ENCODE measurements at regions not wholly inside any gene's neighbourhood (a gene's known extent, or its start where the extent isn't known, plus 50 kb on each side); places are given as distances from the start of the nearest gene placed in this dataset.

DNA sequence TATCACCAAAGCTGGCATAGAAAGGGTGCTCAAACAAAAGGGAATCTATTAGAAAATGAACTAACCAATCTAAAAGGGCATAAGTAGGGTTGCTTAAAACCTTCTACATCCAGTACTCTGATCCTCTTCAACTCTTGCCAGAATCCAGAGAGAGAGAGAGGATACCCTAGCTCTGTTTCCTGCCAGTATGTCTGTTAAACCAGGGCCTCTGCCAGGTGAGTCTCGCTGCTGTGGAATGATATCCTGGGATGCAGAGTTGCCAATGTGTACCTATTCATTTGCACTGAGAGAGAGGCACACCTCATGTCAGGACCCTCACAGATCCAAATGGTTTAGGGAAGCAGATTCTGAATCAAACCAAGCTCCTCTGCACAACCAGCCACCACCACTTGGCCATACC, 79.8 kb upstream of the DYNLRB2 start:
- Histone ChIP-seq H3K4me3 (ENCODE audit: low read depth, low read length) (no peak overlapping the region), H3K27me3 (ENCODE audit: control insufficient read depth, insufficient read depth, low read length) (no peaks in the 10 kb centered on the region), H3K27ac (ENCODE audit: low read depth, low read length) (no peak overlapping the region), H3K9me3 (ENCODE audit: control insufficient read depth, insufficient read depth, low read length) (no peaks in the 10 kb centered on the region)
- no peak for TF ChIP-seq CTCF (IDR thresholded peaks at IDR 0.05; ENCODE audit: low read depth, low read length)
- no peak for DNase-seq (ENCODE audit: low read depth, low spot score)
- POLR2A ChIA-PET: no interaction called here
- CTCF ChIA-PET: no interaction called here

- CTCF ChIA-PET: no interaction called here
- POLR2A ChIA-PET: no interaction called here
- TF ChIP-seq CTCF (IDR thresholded peaks at IDR 0.05; ENCODE audit: low read depth, low read length): no peak
- Histone ChIP-seq H3K4me3 (ENCODE audit: low read depth, low read length) (no peak overlapping the region), H3K27me3 (ENCODE audit: control insufficient read depth, insufficient read depth, low read length) (no peaks in the 10 kb centered on the region), H3K9me3 (ENCODE audit: control insufficient read depth, insufficient read depth, low read length) (no peaks in the 10 kb centered on the region), H3K27ac (ENCODE audit: low read depth, low read length) (no peak overlapping the region)
- DNase-seq (ENCODE audit: low read depth, low spot score): no peak
These were observed 80.8 kb upstream of the DYNLRB2 start for GRCh38 chr16:80459966-80460365.

- Histone ChIP-seq H3K9me3 (ENCODE audit: control insufficient read depth, insufficient read depth, low read length) (no peaks in the 10 kb centered on the region), H3K27ac (ENCODE audit: low read depth, low read length) (no peak overlapping the region), H3K27me3 (ENCODE audit: control insufficient read depth, insufficient read depth, low read length) (no peaks in the 10 kb centered on the region), H3K4me3 (ENCODE audit: low read depth, low read length) (no peak overlapping the region)
- no peak for TF ChIP-seq CTCF (IDR thresholded peaks at IDR 0.05; ENCODE audit: low read depth, low read length)
- ChIA-PET CTCF (no interaction called here), POLR2A (no interaction called here)
- no peak for DNase-seq (ENCODE audit: low read depth, low spot score)
These were observed 81.4 kb upstream of the DYNLRB2 start for GRCh38 chr16:80459331-80459777.

- TF ChIP-seq CTCF (IDR thresholded peaks at IDR 0.05; ENCODE audit: low read depth, low read length): no peak
- CTCF ChIA-PET: no interaction called here
- Histone ChIP-seq H3K27me3 (ENCODE audit: control insufficient read depth, insufficient read depth, low read length) (no peaks in the 10 kb centered on the region), H3K9me3 (ENCODE audit: control insufficient read depth, insufficient read depth, low read length) (no peaks in the 10 kb centered on the region), H3K27ac (ENCODE audit: low read depth, low read length) (no peak overlapping the region), H3K4me3 (ENCODE audit: low read depth, low read length) (no peak overlapping the region)
- POLR2A ChIA-PET: no interaction called here
- no peak for DNase-seq (ENCODE audit: low read depth, low spot score)
These were observed 82.9 kb upstream of the DYNLRB2 start for GRCh38 chr16:80457871-80458270.

DNA sequence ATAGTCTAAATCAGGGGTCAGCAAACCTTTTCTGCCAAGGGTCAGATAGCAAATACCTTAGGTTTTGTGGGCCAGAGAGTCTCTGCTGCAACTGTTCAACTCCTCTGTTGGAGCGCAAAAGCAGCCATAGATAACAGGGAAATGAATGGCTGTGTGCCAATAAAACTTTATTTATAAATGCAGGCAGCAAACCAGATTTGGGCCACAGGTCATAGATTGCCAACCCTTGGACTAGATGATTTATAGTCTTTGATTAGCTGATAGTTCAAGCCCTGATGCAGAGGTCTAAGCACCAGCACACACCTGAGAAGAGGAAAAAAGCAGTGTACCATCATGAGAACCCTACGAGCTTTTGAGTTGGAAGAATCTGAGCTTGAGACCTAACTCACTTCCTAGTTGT, 86.0 kb upstream of the DYNLRB2 start:
- H3K27ac ChIP-seq (ENCODE audit: low read depth, low read length): no peak overlapping the region
- no peaks in the 10 kb centered on the region for H3K9me3 ChIP-seq (ENCODE audit: control insufficient read depth, insufficient read depth, low read length)
- no peaks in the 10 kb centered on the region for H3K27me3 ChIP-seq (ENCODE audit: control insufficient read depth, insufficient read depth, low read length)
- CTCF ChIA-PET: no interaction called here
- no peak for DNase-seq (ENCODE audit: low read depth, low spot score)
- no peak overlapping the region for H3K4me3 ChIP-seq (ENCODE audit: low read depth, low read length)
- TF ChIP-seq CTCF (IDR thresholded peaks at IDR 0.05; ENCODE audit: low read depth, low read length): no peak
- POLR2A ChIA-PET: no interaction called here
